GM21381 (cell line): ENCODE measurements at regions not wholly inside any gene's neighbourhood (a gene's known extent, or its start where the extent isn't known, plus 50 kb on each side); places are given as distances from the start of the nearest gene placed in this dataset.

Experiments used
- ATAC-seq: cut with Tn5 transposase; IDR thresholded peaks from one replicate; pipeline ENCODE4 v1.9.1; 2021; ENCODE audit warnings: mild to moderate bottlenecking, moderate library complexity; ENCODE audit not compliant: unreplicated experiment

GRCh38 chr2:60003076-60003475 lies 550.4 kb downstream of the BCL11A start:
- ATAC-seq = no peak

- ATAC-seq = no peak
Measured at GRCh38 chr2:60002183-60002867, 551.1 kb downstream of the BCL11A start.

- ATAC-seq = no peak
Measured at GRCh38 chr2:60000686-60001085, 552.8 kb downstream of the BCL11A start.

GRCh38 chr2:59998324-59998723 lies 555.1 kb downstream of the BCL11A start:
- no peak for ATAC-seq

- ATAC-seq = no peak
Measured at GRCh38 chr2:59997371-59997770, 556.1 kb downstream of the BCL11A start.

- no peak for ATAC-seq
Measured at GRCh38 chr2:59996855-59997254, 556.6 kb downstream of the BCL11A start.

GRCh38 chr2:59993726-59994125 lies 559.7 kb downstream of the BCL11A start:
- no peak for ATAC-seq

- ATAC-seq = no peak
Measured at GRCh38 chr2:59988341-59988740, 565.1 kb downstream of the BCL11A start.

GRCh38 chr2:59986511-59986910 lies 566.9 kb downstream of the BCL11A start:
- no peak for ATAC-seq

GRCh38 chr2:59985923-59986322 lies 567.5 kb downstream of the BCL11A start:
- ATAC-seq = no peak

GRCh38 chr2:59974051-59974766 lies 579.2 kb downstream of the BCL11A start:
- no peak for ATAC-seq

- ATAC-seq = no peak
Measured at GRCh38 chr2:59969161-59969560, 584.3 kb downstream of the BCL11A start.

GRCh38 chr2:59968441-59968840 lies 585.0 kb downstream of the BCL11A start:
- ATAC-seq = no peak

- no peak for ATAC-seq
Measured at GRCh38 chr2:59967691-59968090, 585.8 kb downstream of the BCL11A start.

- no peak for ATAC-seq
Measured at GRCh38 chr2:59963157-59963556, 590.3 kb downstream of the BCL11A start.

- ATAC-seq = no peak
Measured at GRCh38 chr2:59961746-59962145, 591.7 kb downstream of the BCL11A start.

GRCh38 chr2:59959944-59960343 lies 593.5 kb downstream of the BCL11A start:
- ATAC-seq = no peak

GRCh38 chr2:59957504-59957903 lies 596.0 kb downstream of the BCL11A start:
- ATAC-seq = no peak

GRCh38 chr2:59956981-59957380 lies 596.5 kb downstream of the BCL11A start:
- ATAC-seq = no peak

- ATAC-seq = no peak
Measured at GRCh38 chr2:59947917-59948541, 605.4 kb downstream of the BCL11A start.

GRCh38 chr2:59947209-59947608 lies 606.2 kb downstream of the BCL11A start:
- ATAC-seq = no peak

- no peak for ATAC-seq
Measured at GRCh38 chr2:59939236-59939635, 614.2 kb downstream of the BCL11A start.
